PC-9 (cell line): ENCODE measurements at regions not wholly inside any gene's neighbourhood (a gene's known extent, or its start where the extent isn't known, plus 50 kb on each side); places are given as distances from the start of the nearest gene placed in this dataset.

Experiments used
- CTCF ChIP-seq: fragments of 200-600 bp; sonication (generic); conservative IDR thresholded peaks from 2 replicates; pipeline ENCODE4 v1.6.1; 2017; ENCODE audit warnings: mixed run types, antibody characterized with exemption, mild to moderate bottlenecking, moderate library complexity
- EZH2 ChIP-seq: fragments of 200-600 bp; sonication (generic); IDR thresholded peaks from 2 replicates; pipeline ENCODE4 v1.8.0; 2017; ENCODE audit warnings: antibody characterized with exemption, low read depth

GRCh38 chr10:88111294-88111693 is 247.9 kb downstream of the PTEN start:
- no peak for TF ChIP-seq CTCF
- no peak for TF ChIP-seq EZH2
